GM12878 (cell line): ENCODE measurements at regions not wholly inside any gene's neighbourhood (a gene's known extent, or its start where the extent isn't known, plus 50 kb on each side); places are given as distances from the start of the nearest gene placed in this dataset.

Experiments
- ATAC-seq: fragments of 200-7000 bp; cut with Tn5 transposase; 3 replicates; pipeline ENCODE4 v1.9.1; 2020; ENCODE audit warnings: mild to moderate bottlenecking, moderate library complexity
- BruUV-seq: library from RNA; stranded (reverse); fragments of 400-500 nt; replicated peaks from 2 replicates; lab custom pipeline; 2021; lab: Mats Ljungman, UMichigan
- CTCF ChIA-PET: fragments of 300-600 bp; sonication (Branson Sonifier 250); formaldehyde crosslinking; extraction: SDS; loops from one replicate; lab custom pipeline; 2021; ENCODE audit warnings: inconsistent platforms; lab: Yijun Ruan, JAX
- POLR2A ChIA-PET: fragments of 350-600 bp; formaldehyde crosslinking; extraction: SDS; loops from one replicate; lab custom pipeline; 2021; ENCODE audit warnings: inconsistent platforms; lab: Charles Lee
- RAD21 ChIA-PET: fragments of 300-600 bp; sonication (Branson Sonifier 250); formaldehyde crosslinking; loops from one replicate; lab custom pipeline; 2023; ENCODE audit warnings: antibody characterized with exemption; ENCODE audit not compliant: unreplicated experiment; lab: Charles Lee
- SMC1A ChIA-PET: fragments of 300-600 bp; sonication (Branson Sonifier 250); formaldehyde crosslinking; loops from one replicate; lab custom pipeline; 2023; ENCODE audit not compliant: unreplicated experiment, uncharacterized antibody; lab: Charles Lee
- DNase-seq: peaks from one replicate; pipeline ENCODE4 v3.0.0-alpha.2; 2011; ENCODE audit warnings: low read depth, low spot score
- FAIRE-seq: peaks from 3 replicates; lab custom pipeline; 2011; peaks lifted over from hg19 to GRCh38; lab: Jason Lieb, UNC
- H2AFZ ChIP-seq: 2 replicates; pipeline ENCODE4 v1.6.0; 2011; ENCODE audit warnings: low read depth, low read length, control low read depth; ENCODE audit not compliant: control insufficient read depth
- H3K27ac ChIP-seq: 2 replicates; pipeline ENCODE4 v1.5.1; 2011; ENCODE audit warnings: control low read depth; ENCODE audit not compliant: control insufficient read depth, insufficient read depth
- H3K27me3 ChIP-seq, 2 experiments: replicated peaks in 1 of 2; 2 replicates each; pipeline versions ENCODE4 v1.6.0 to v1.6.1; 2011; ENCODE audit warnings: low read length in 1 of 2; ENCODE audit not compliant: control insufficient read depth in 2 of 2, insufficient read depth in 2 of 2
- H3K36me3 ChIP-seq, 2 experiments: 2 replicates each; pipeline ENCODE4 v1.5.1; 2011; ENCODE audit warnings: low read length in 1 of 2; ENCODE audit not compliant: control insufficient read depth in 2 of 2, insufficient read depth in 2 of 2
- H3K4me1 ChIP-seq: 2 replicates; pipeline ENCODE4 v1.6.1; 2011; ENCODE audit warnings: mild to moderate bottlenecking, low read length, moderate library complexity, mixed read lengths; ENCODE audit not compliant: control insufficient read depth, insufficient read depth
- H3K4me2 ChIP-seq: 2 replicates; pipeline ENCODE4 v1.6.0; 2011; ENCODE audit warnings: control low read depth; ENCODE audit not compliant: control insufficient read depth, insufficient read depth
- H3K4me3 ChIP-seq: fragments of 200-600 bp; sonication (generic); 2 replicates; pipeline ENCODE4 v1.5.1; 2016
- H3K79me2 ChIP-seq: 2 replicates; pipeline ENCODE4 v1.6.0; 2011; ENCODE audit warnings: low read length; ENCODE audit not compliant: control insufficient read depth, insufficient read depth
- H3K9ac ChIP-seq: 2 replicates; pipeline ENCODE4 v1.8.0; 2011; ENCODE audit warnings: low read length, control low read depth, mixed read lengths; ENCODE audit not compliant: control insufficient read depth, insufficient read depth
- H3K9me3 ChIP-seq: replicated peaks from 3 replicates; pipeline ENCODE4 v1.5.1; 2011; ENCODE audit warnings: mild to moderate bottlenecking, low read length; ENCODE audit not compliant: control insufficient read depth, insufficient read depth
- H4K20me1 ChIP-seq: 2 replicates; pipeline ENCODE4 v1.6.0; 2011; ENCODE audit not compliant: control insufficient read depth, insufficient read depth
- CHD4 ChIP-seq: fragments of 200-600 bp; sonication (generic); IDR thresholded peaks from 2 replicates; pipeline ENCODE4 v1.6.1; 2016; ENCODE audit warnings: mild to moderate bottlenecking
- GABPA ChIP-seq: IDR thresholded peaks from 2 replicates; pipeline ENCODE4 v1.6.1; 2014; ENCODE audit warnings: antibody characterized with exemption, low read depth, mild to moderate bottlenecking, inconsistent platforms
- JUND ChIP-seq: IDR thresholded peaks from 2 replicates; pipeline ENCODE4 v1.6.1; 2012; ENCODE audit warnings: low read depth, mild to moderate bottlenecking, low read length, improper control_type of control experiment, moderate library complexity
- KAT2A ChIP-seq: conservative IDR thresholded peaks from 2 replicates; pipeline ENCODE4 v1.6.1; 2011; ENCODE audit warnings: low read depth, low read length; ENCODE audit not compliant: control insufficient read depth
- KDM1A ChIP-seq: fragments of 200-600 bp; sonication (generic); IDR thresholded peaks from 2 replicates; pipeline ENCODE4 v1.6.1; 2016; ENCODE audit warnings: borderline replicate concordance
- MEF2A ChIP-seq: IDR thresholded peaks from 2 replicates; pipeline ENCODE4 v1.6.1; 2011; ENCODE audit warnings: low read depth, mild to moderate bottlenecking, low read length, moderate library complexity; ENCODE audit not compliant: insufficient read depth
- NFXL1 ChIP-seq: fragments of 450-650 bp; IDR thresholded peaks from 2 replicates; pipeline ENCODE4 v1.6.1; 2017; ENCODE audit warnings: antibody characterized with exemption, mild to moderate bottlenecking, borderline replicate concordance
- SRF ChIP-seq, 2 experiments: IDR thresholded peaks; 2 replicates each; pipeline ENCODE4 v1.6.1; 2011; ENCODE audit warnings: low read depth in 2 of 2, low read length in 2 of 2, mild to moderate bottlenecking in 1 of 2, moderate library complexity in 1 of 2
- TARDBP ChIP-seq: IDR thresholded peaks from 2 replicates; pipeline ENCODE4 v1.6.1; 2016; ENCODE audit warnings: borderline replicate concordance
- ZNF274 ChIP-seq: IDR thresholded peaks from one replicate; pipeline ENCODE4 v1.8.0; 2011; ENCODE audit not compliant: insufficient read length, insufficient read depth
- ZNF622 ChIP-seq: fragments of 450-650 bp; IDR thresholded peaks from 2 replicates; pipeline ENCODE4 v1.6.1; 2017; ENCODE audit warnings: mild to moderate bottlenecking, inconsistent platforms
- WGBS: methylation state at CpG from one replicate; pipeline ENCODE4 v1.1.6; 2016; ENCODE audit warnings: low lambda C conversion rate; ENCODE audit not compliant: insufficient replicate concordance, insufficient coverage; ENCODE audit errors: missing lambda C conversion rate; 5-methylcytosine and 5-hydroxymethylcytosine counted together
- in situ Hi-C: fragments of 300-500 bp; cut with MboI; formaldehyde crosslinking; loops from 9 replicates; pipeline ENCODE4 v1.14.3; 2018; ENCODE audit warnings: mixed read lengths
- intact Hi-C: fragments of 100-400 bp; cut with micrococcal nuclease; formaldehyde crosslinking; loops from one replicate; pipeline ENCODE4 v1.14.2; 2022; ENCODE audit not compliant: unreplicated experiment

GRCh38 chr16:8453359-8453758 is 137.0 kb downstream of the TMEM114 start:
- Histone ChIP-seq H3K79me2 (no peaks in the 10 kb centered on the region), H3K9ac (no peak overlapping the region), H2AFZ (no peak overlapping the region), H3K27me3 (no peaks in the 10 kb centered on the region), H3K36me3 (no peaks in the 10 kb centered on the region), H3K4me1 (no peaks in the 10 kb centered on the region), H3K4me2 (no peak overlapping the region), H3K27ac (no peak overlapping the region), H3K4me3 (no peak overlapping the region), H3K9me3 (no peaks in the 10 kb centered on the region), H4K20me1 (no peaks in the 10 kb centered on the region)
- ChIA-PET RAD21 (no interaction called here), SMC1A (interaction anchor here (1.3 kb wide), 1 partner anchor 8 kb away, joined by 3 read pairs; no protein-coding TSS in a partner anchor), CTCF (no interaction called here), POLR2A (no interaction called here)
- WGBS, result 2% methylated on average over 4 of the region's 4 CpGs
- FAIRE-seq (no peak), DNase-seq (no peak), ATAC-seq (no peak)
- intact Hi-C loops, result no loop called here
- TF ChIP-seq NFXL1 (no peak), SRF (IDR thresholded peaks at IDR 0.05; ENCODE audit: low read depth in 2 of 2, low read length in 2 of 2) (no peak), JUND (no peak), ZNF622 (no peak), ZNF274 (no peak), MEF2A (no peak), KDM1A (no peak), CHD4 (no peak), KAT2A (no peak), GABPA (no peak), TARDBP (no peak)
- BruUV-seq, result no TSS peak
- in situ Hi-C loops, result loop anchor here (10.0 kb wide), 1 partner anchor 59 kb away; no protein-coding TSS in a partner anchor
